22Rv1 (cell line): ENCODE measurements at regions not wholly inside any gene's neighbourhood (a gene's known extent, or its start where the extent isn't known, plus 50 kb on each side); places are given as distances from the start of the nearest gene placed in this dataset.

ENCODE experiments used
- H3K27ac ChIP-seq: fragments of 450-650 bp; 2 replicates; pipeline ENCODE4 v1.5.1; 2017
- CTCF ChIP-seq: fragments of 450-650 bp; IDR thresholded peaks from 2 replicates; pipeline ENCODE4 v1.5.1; 2017; ENCODE audit warnings: mild to moderate bottlenecking
- ZFX ChIP-seq: fragments of 450-650 bp; IDR thresholded peaks from 2 replicates; pipeline ENCODE4 v1.6.1; 2017; ENCODE audit warnings: antibody characterized with exemption, borderline replicate concordance

- H3K27ac ChIP-seq, result no peak overlapping the region
- TF ChIP-seq ZFX (no peak), CTCF (no peak)
These were observed 1066.7 kb downstream of the TTLL7 start for GRCh38 chr1:82932207-82932606.

- H3K27ac ChIP-seq, result no peak overlapping the region
- TF ChIP-seq ZFX, result no peak
- TF ChIP-seq CTCF, result no peak
These were observed 1067.9 kb downstream of the TTLL7 start for GRCh38 chr1:82931006-82931405.

- TF ChIP-seq CTCF (no peak), ZFX (no peak)
These were observed 1071.2 kb downstream of the TTLL7 start for GRCh38 chr1:82927753-82928152.

GRCh38 chr1:82924666-82925065 lies 1074.3 kb downstream of the TTLL7 start:
- TF ChIP-seq ZFX (no peak), CTCF (no peak)
- H3K27ac ChIP-seq, result no peak overlapping the region

More at GRCh38 chr1:82927753-82928152, 1071.2 kb downstream of the TTLL7 start:
- H3K27ac ChIP-seq, result no peak overlapping the region

GRCh38 chr1:82923931-82924330 lies 1075.0 kb downstream of the TTLL7 start:
- no peak for TF ChIP-seq ZFX
- TF ChIP-seq CTCF, result no peak
- H3K27ac ChIP-seq, result no peak overlapping the region

GRCh38 chr1:82921759-82922158 lies 1077.2 kb downstream of the TTLL7 start:
- H3K27ac ChIP-seq, result no peak overlapping the region
- TF ChIP-seq CTCF (no peak), ZFX (no peak)

- TF ChIP-seq ZFX (no peak), CTCF (no peak)
- H3K27ac ChIP-seq, result no peak overlapping the region; the same call in 1 of the 2 replicates
These were observed 1078.3 kb downstream of the TTLL7 start for GRCh38 chr1:82920418-82921248.
